MM.1S (cell line): ENCODE measurements at regions not wholly inside any gene's neighbourhood (a gene's known extent, or its start where the extent isn't known, plus 50 kb on each side); places are given as distances from the start of the nearest gene placed in this dataset.

ENCODE experiments used
- CTCF ChIP-seq: fragments of 300-600 bp; sonication (generic); IDR thresholded peaks from 2 replicates; pipeline ENCODE4 v1.5.1; 2016; ENCODE audit warnings: antibody characterized with exemption, low read length, mixed read lengths
- EZH2 ChIP-seq: fragments of 300-600 bp; sonication (generic); optimal IDR thresholded peaks from 2 replicates; pipeline ENCODE3; 2017; ENCODE audit warnings: low read depth, mild to moderate bottlenecking, antibody characterized with exemption, low read length, mixed read lengths

- TF ChIP-seq CTCF (no peak), EZH2 (no peak)
These were observed 1360.2 kb upstream of the SLC10A2 start for GRCh38 chr13:104426435-104426834.
